GM23338 (cell line): ENCODE measurements at regions not wholly inside any gene's neighbourhood (a gene's known extent, or its start where the extent isn't known, plus 50 kb on each side); places are given as distances from the start of the nearest gene placed in this dataset.
"Not testable (repeated sequence)": the region's sequence is repeated elsewhere in the genome, so short reads cannot be mapped to it uniquely, and the experiment has no call there.

ENCODE experiments used
- EZH2 ChIP-seq: fragments of 200-600 bp; sonication (generic); IDR thresholded peaks from one replicate; pipeline ENCODE4 v1.8.0; 2017; ENCODE audit warnings: antibody characterized with exemption, mild to moderate bottlenecking, low read depth; ENCODE audit not compliant: unreplicated experiment
- JUNB ChIP-seq: IDR thresholded peaks from one replicate; pipeline ENCODE4 v1.6.1; 2016; ENCODE audit warnings: antibody characterized with exemption; ENCODE audit not compliant: unreplicated experiment
- NANOG ChIP-seq: IDR thresholded peaks from 2 replicates; pipeline ENCODE4 v1.6.1; 2016; ENCODE audit warnings: antibody characterized with exemption, borderline replicate concordance
- POLR2AphosphoS5 ChIP-seq: IDR thresholded peaks from 2 replicates; pipeline ENCODE4 v1.6.1; 2016; ENCODE audit warnings: antibody characterized with exemption, low read depth
- ZNF331 ChIP-seq: fragments of 250-450 bp; sonication (Bioruptor Pico); IDR thresholded peaks from 2 replicates; pipeline ENCODE4 v1.5.0; 2020; ENCODE audit warnings: low read depth, mild to moderate bottlenecking, moderate library complexity
- TF ChIP-seq, protein P1 (sequence below), 2 experiments: fragments of 200-600 bp in 1 of 2; sonication (generic) in 1 of 2; conservative IDR thresholded peaks; 2 replicates each; pipeline versions ENCODE4 v1.5.1 to v1.6.1; 2016 to 2017; ENCODE audit warnings: antibody characterized with exemption in 2 of 2, low read depth in 2 of 2, mild to moderate bottlenecking in 2 of 2, moderate library complexity in 1 of 2
- TF ChIP-seq, protein P2 (sequence below): IDR thresholded peaks from one replicate; pipeline ENCODE4 v1.6.1; 2018; ENCODE audit warnings: antibody characterized with exemption; ENCODE audit not compliant: unreplicated experiment
- TF ChIP-seq, protein P3 (sequence below): fragments of 250-450 bp; sonication (Bioruptor Pico); IDR thresholded peaks from 2 replicates; pipeline ENCODE4 v1.5.0; 2020; ENCODE audit warnings: mild to moderate bottlenecking, moderate library complexity

DNA sequence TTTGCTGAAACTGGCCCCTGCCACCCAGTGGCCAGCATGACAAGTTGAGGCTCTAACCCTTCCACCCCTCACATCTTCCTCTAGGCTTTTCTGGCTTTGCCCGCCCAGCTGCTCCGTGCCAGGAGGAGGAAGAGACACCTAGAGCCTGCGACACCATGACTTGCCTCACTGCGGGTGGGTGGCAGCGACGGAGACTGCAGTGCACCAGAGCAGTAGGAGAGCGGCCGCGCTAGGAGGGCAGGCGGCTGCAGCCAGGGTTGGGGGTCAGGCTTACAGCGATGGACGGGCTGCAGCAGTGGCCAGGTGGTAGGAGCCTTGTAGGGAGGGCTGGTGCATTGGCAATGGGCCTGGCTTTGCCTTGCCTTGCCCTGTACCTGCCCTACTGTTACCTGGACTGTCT lies 65.7 kb downstream of the CCT8L2 start:
- TF ChIP-seq, protein P1, sequence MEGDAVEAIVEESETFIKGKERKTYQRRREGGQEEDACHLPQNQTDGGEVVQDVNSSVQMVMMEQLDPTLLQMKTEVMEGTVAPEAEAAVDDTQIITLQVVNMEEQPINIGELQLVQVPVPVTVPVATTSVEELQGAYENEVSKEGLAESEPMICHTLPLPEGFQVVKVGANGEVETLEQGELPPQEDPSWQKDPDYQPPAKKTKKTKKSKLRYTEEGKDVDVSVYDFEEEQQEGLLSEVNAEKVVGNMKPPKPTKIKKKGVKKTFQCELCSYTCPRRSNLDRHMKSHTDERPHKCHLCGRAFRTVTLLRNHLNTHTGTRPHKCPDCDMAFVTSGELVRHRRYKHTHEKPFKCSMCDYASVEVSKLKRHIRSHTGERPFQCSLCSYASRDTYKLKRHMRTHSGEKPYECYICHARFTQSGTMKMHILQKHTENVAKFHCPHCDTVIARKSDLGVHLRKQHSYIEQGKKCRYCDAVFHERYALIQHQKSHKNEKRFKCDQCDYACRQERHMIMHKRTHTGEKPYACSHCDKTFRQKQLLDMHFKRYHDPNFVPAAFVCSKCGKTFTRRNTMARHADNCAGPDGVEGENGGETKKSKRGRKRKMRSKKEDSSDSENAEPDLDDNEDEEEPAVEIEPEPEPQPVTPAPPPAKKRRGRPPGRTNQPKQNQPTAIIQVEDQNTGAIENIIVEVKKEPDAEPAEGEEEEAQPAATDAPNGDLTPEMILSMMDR (conservative IDR thresholded peaks at IDR 0.05; ENCODE audit: low read depth in 2 of 2) = not testable (repeated sequence)
- not testable (repeated sequence) for TF ChIP-seq ZNF331 (CRISPR knock-in tag); JUNB; NANOG; EZH2; POLR2AphosphoS5
- TF ChIP-seq, protein P2, sequence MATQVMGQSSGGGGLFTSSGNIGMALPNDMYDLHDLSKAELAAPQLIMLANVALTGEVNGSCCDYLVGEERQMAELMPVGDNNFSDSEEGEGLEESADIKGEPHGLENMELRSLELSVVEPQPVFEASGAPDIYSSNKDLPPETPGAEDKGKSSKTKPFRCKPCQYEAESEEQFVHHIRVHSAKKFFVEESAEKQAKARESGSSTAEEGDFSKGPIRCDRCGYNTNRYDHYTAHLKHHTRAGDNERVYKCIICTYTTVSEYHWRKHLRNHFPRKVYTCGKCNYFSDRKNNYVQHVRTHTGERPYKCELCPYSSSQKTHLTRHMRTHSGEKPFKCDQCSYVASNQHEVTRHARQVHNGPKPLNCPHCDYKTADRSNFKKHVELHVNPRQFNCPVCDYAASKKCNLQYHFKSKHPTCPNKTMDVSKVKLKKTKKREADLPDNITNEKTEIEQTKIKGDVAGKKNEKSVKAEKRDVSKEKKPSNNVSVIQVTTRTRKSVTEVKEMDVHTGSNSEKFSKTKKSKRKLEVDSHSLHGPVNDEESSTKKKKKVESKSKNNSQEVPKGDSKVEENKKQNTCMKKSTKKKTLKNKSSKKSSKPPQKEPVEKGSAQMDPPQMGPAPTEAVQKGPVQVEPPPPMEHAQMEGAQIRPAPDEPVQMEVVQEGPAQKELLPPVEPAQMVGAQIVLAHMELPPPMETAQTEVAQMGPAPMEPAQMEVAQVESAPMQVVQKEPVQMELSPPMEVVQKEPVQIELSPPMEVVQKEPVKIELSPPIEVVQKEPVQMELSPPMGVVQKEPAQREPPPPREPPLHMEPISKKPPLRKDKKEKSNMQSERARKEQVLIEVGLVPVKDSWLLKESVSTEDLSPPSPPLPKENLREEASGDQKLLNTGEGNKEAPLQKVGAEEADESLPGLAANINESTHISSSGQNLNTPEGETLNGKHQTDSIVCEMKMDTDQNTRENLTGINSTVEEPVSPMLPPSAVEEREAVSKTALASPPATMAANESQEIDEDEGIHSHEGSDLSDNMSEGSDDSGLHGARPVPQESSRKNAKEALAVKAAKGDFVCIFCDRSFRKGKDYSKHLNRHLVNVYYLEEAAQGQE = not testable (repeated sequence)
- TF ChIP-seq, protein P3, sequence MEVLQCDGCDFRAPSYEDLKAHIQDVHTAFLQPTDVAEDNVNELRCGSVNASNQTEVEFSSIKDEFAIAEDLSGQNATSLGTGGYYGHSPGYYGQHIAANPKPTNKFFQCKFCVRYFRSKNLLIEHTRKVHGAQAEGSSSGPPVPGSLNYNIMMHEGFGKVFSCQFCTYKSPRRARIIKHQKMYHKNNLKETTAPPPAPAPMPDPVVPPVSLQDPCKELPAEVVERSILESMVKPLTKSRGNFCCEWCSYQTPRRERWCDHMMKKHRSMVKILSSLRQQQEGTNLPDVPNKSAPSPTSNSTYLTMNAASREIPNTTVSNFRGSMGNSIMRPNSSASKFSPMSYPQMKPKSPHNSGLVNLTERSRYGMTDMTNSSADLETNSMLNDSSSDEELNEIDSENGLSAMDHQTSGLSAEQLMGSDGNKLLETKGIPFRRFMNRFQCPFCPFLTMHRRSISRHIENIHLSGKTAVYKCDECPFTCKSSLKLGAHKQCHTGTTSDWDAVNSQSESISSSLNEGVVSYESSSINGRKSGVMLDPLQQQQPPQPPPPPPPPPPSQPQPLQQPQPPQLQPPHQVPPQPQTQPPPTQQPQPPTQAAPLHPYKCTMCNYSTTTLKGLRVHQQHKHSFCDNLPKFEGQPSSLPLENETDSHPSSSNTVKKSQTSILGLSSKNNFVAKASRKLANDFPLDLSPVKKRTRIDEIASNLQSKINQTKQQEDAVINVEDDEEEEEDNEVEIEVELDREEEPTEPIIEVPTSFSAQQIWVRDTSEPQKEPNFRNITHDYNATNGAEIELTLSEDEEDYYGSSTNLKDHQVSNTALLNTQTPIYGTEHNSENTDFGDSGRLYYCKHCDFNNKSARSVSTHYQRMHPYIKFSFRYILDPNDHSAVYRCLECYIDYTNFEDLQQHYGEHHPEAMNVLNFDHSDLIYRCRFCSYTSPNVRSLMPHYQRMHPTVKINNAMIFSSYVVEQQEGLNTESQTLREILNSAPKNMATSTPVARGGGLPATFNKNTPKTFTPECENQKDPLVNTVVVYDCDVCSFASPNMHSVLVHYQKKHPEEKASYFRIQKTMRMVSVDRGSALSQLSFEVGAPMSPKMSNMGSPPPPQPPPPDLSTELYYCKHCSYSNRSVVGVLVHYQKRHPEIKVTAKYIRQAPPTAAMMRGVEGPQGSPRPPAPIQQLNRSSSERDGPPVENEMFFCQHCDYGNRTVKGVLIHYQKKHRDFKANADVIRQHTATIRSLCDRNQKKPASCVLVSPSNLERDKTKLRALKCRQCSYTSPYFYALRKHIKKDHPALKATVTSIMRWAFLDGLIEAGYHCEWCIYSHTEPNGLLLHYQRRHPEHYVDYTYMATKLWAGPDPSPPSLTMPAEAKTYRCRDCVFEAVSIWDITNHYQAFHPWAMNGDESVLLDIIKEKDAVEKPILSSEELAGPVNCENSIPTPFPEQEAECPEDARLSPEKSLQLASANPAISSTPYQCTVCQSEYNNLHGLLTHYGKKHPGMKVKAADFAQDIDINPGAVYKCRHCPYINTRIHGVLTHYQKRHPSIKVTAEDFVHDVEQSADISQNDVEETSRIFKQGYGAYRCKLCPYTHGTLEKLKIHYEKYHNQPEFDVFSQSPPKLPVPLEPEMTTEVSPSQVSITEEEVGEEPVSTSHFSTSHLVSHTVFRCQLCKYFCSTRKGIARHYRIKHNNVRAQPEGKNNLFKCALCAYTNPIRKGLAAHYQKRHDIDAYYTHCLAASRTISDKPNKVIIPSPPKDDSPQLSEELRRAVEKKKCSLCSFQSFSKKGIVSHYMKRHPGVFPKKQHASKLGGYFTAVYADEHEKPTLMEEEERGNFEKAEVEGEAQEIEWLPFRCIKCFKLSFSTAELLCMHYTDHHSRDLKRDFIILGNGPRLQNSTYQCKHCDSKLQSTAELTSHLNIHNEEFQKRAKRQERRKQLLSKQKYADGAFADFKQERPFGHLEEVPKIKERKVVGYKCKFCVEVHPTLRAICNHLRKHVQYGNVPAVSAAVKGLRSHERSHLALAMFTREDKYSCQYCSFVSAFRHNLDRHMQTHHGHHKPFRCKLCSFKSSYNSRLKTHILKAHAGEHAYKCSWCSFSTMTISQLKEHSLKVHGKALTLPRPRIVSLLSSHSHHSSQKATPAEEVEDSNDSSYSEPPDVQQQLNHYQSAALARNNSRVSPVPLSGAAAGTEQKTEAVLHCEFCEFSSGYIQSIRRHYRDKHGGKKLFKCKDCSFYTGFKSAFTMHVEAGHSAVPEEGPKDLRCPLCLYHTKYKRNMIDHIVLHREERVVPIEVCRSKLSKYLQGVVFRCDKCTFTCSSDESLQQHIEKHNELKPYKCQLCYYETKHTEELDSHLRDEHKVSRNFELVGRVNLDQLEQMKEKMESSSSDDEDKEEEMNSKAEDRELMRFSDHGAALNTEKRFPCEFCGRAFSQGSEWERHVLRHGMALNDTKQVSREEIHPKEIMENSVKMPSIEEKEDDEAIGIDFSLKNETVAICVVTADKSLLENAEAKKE (CRISPR knock-in tag) = not testable (repeated sequence)
